B cell (primary cell): ENCODE measurements at regions not wholly inside any gene's neighbourhood (a gene's known extent, or its start where the extent isn't known, plus 50 kb on each side); places are given as distances from the start of the nearest gene placed in this dataset.

Experiments
- ATAC-seq: fragments of 200-7000 bp; cut with Tn5 transposase; one replicate; pipeline ENCODE4 v1.10.0; 2021; ENCODE audit warnings: low read depth, mild to moderate bottlenecking, moderate number of reproducible peaks, moderate library complexity
- CTCF ChIA-PET: fragments of 350-600 bp; sonication (Branson Sonifier 250); formaldehyde crosslinking; loops from one replicate; lab custom pipeline; 2021; ENCODE audit warnings: antibody characterized with exemption, inconsistent platforms; lab: Charles Lee
- POLR2A ChIA-PET: fragments of 350-600 bp; sonication (Branson Sonifier 250); formaldehyde crosslinking; loops from one replicate; lab custom pipeline; 2021; ENCODE audit warnings: antibody characterized with exemption; lab: Charles Lee
- DNase-seq: peaks from one replicate; pipeline ENCODE4 v3.0.0; 2013
- H2AFZ ChIP-seq: 2 replicates; pipeline ENCODE4 v1.6.1; 2012; ENCODE audit warnings: mild to moderate bottlenecking, low read depth, low read length; ENCODE audit not compliant: insufficient read depth, poor library complexity, severe bottlenecking
- H3K27ac ChIP-seq, 2 donors: 1 replicate in 1 of 2; 2 replicates in 1 of 2; pipeline ENCODE4 v1.5.1; 2012 to 2013; ENCODE audit warnings: low read length in 2 of 2, mild to moderate bottlenecking in 2 of 2, moderate library complexity in 1 of 2
- H3K27me3 ChIP-seq, 4 experiments: fragments of 200-600 bp in 1 of 4; sonication (generic) in 1 of 4; replicated peaks in 1 of 4; 1 replicate in 2 of 4; 2 replicates in 2 of 4; pipeline versions ENCODE4 v1.6.1 to v1.7.0; 2013 to 2016; ENCODE audit warnings: low read length in 3 of 4, mild to moderate bottlenecking in 2 of 4, mixed read lengths in 1 of 4, moderate library complexity in 1 of 4; ENCODE audit not compliant: insufficient read depth in 4 of 4, control insufficient read depth in 3 of 4; ENCODE audit errors: control extremely low read depth in 1 of 4
- H3K36me3 ChIP-seq, 2 experiments: replicated peaks in 1 of 2; 1 replicate in 1 of 2; 2 replicates in 1 of 2; pipeline versions ENCODE4 v1.6.1 to v1.7.1; 2013; ENCODE audit warnings: low read length in 1 of 2; ENCODE audit not compliant: insufficient read depth in 2 of 2, control insufficient read depth in 1 of 2; ENCODE audit errors: control extremely low read depth in 1 of 2, extremely low read depth in 1 of 2
- H3K4me1 ChIP-seq, 2 donors: fragments of 200-600 bp in 1 of 2; sonication (generic) in 1 of 2; 1 replicate in 1 of 2; 2 replicates in 1 of 2; pipeline versions ENCODE4 v1.5.1 to v1.6.1; 2013 to 2017; ENCODE audit warnings: low read length in 2 of 2; ENCODE audit not compliant: control insufficient read depth in 2 of 2, insufficient read depth in 2 of 2
- H3K4me2 ChIP-seq: replicated peaks from 2 replicates; pipeline ENCODE3; 2012; ENCODE audit warnings: mild to moderate bottlenecking, low read depth, low read length; ENCODE audit not compliant: poor library complexity, severe bottlenecking
- H3K4me3 ChIP-seq, 5 experiments: fragments of 200-600 bp in 1 of 5; sonication (generic) in 1 of 5; 1 replicate in 3 of 5; 2 replicates in 2 of 5; pipeline versions ENCODE4 v1.5.1 to v1.7.0; 2011 to 2016; ENCODE audit warnings: low read length in 4 of 5, mild to moderate bottlenecking in 4 of 5, low read depth in 2 of 5, control low read depth in 1 of 5, moderate library complexity in 1 of 5; ENCODE audit not compliant: insufficient read depth in 1 of 5; ENCODE audit errors: control extremely low read depth in 1 of 5, extremely low read depth in 1 of 5
- H3K79me2 ChIP-seq: fragments of 200-600 bp; sonication (generic); one replicate; pipeline ENCODE4 v1.6.0; 2016; ENCODE audit warnings: low read length; ENCODE audit not compliant: control insufficient read depth, insufficient read depth
- H3K9ac ChIP-seq: fragments of 200-600 bp; sonication (generic); 2 replicates; pipeline ENCODE4 v1.6.1; 2017; ENCODE audit warnings: mild to moderate bottlenecking, low read length, moderate library complexity
- H3K9me3 ChIP-seq, 3 donors: one replicate each; pipeline versions ENCODE4 v1.6.1 to v1.7.1; 2013; ENCODE audit warnings: low read length in 2 of 3; ENCODE audit not compliant: control insufficient read depth in 2 of 3, insufficient read depth in 1 of 3; ENCODE audit errors: control extremely low read depth in 1 of 3
- H4K20me1 ChIP-seq: 2 replicates; pipeline ENCODE4 v1.6.0; 2012; ENCODE audit warnings: mild to moderate bottlenecking, low read length; ENCODE audit not compliant: insufficient read depth, control insufficient read depth, poor library complexity, severe bottlenecking
- H3K27ac Mint-ChIP-seq: one replicate; pipeline ENCODE4 v1.8.0; 2021; ENCODE audit warnings: mixed read lengths
- H3K27me3 Mint-ChIP-seq: one replicate; pipeline ENCODE4 v1.8.0; 2021; ENCODE audit warnings: mixed read lengths
- H3K4me1 Mint-ChIP-seq: one replicate; pipeline ENCODE4 v1.8.0; 2021; ENCODE audit warnings: mixed read lengths
- H3K4me3 Mint-ChIP-seq: one replicate; pipeline ENCODE4 v1.8.0; 2021; ENCODE audit warnings: mixed read lengths
- H3K9me3 Mint-ChIP-seq: one replicate; pipeline ENCODE4 v1.8.0; 2022; ENCODE audit warnings: mixed read lengths; ENCODE audit not compliant: insufficient read depth
- EZH2 ChIP-seq: IDR thresholded peaks from 2 replicates; pipeline ENCODE4 v1.6.1; 2012; ENCODE audit warnings: borderline replicate concordance, low read depth, mild to moderate bottlenecking, moderate library complexity, low read length; ENCODE audit not compliant: insufficient read depth, poor library complexity, severe bottlenecking
- WGBS: methylation state at CpG from one replicate; pipeline ENCODE4 v1.1.5; 2013; ENCODE audit warnings: missing lambda C conversion rate; ENCODE audit not compliant: insufficient coverage; 5-methylcytosine and 5-hydroxymethylcytosine counted together
- intact Hi-C: fragments of 100-400 bp; cut with micrococcal nuclease; formaldehyde crosslinking; loops from one replicate; pipeline ENCODE4 v1.10.0; 2022
- TF ChIP-seq, protein P1 (sequence below): fragments of 200-600 bp; IDR thresholded peaks from one replicate; pipeline ENCODE4 v1.8.0; 2022; ENCODE audit warnings: antibody characterized with exemption, mild to moderate bottlenecking

DNA sequence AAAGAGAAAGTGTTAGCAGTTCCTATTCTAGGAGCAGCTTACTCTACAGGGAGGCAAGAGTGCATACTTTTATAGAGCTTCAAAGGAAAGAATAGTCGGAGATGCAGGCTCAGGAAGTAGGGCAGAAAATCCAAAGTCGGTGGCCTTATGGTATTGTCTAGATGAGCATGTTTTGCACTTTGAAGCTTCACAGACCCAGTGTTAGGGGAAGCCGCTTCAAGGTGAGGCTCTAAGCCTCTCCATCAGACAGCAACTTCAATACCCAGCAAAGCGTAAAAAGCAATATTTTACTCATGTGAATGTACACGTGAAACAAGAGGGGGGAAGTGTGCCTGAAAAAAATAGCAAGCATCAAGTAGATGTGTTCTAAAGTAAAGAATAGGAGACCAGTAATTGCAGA, 125.6 kb upstream of the RASGRP1 start:
- Mint-ChIP-seq H3K27ac (no peak overlapping the region), H3K27me3 (no peaks in the 10 kb centered on the region), H3K9me3 (no peaks in the 10 kb centered on the region), H3K4me1 (peaks cover 12% of the 10 kb centered on the region), H3K4me3 (no peak overlapping the region)
- POLR2A ChIA-PET, result no interaction called here
- Histone ChIP-seq H3K9ac (no peak overlapping the region), H2AFZ (no peak overlapping the region), H3K9me3 (peaks cover 0 to 3% (median 0%) of the 10 kb centered on the region in 3 donors), H3K36me3 (no peaks in the 10 kb centered on the region), H3K4me2 (no peak overlapping the region), H3K27ac (no peak overlapping the region), H3K27me3 (no peaks in the 10 kb centered on the region), H3K79me2 (no peaks in the 10 kb centered on the region), H3K4me1 (peaks cover 0 to 3% of the 10 kb centered on the region in 2 donors), H3K4me3 (no peak overlapping the region), H4K20me1 (no peaks in the 10 kb centered on the region)
- ATAC-seq (no peak), DNase-seq (no peak)
- CTCF ChIA-PET, result interaction anchor here (0.7 to 13.8 kb wide), 41 partner anchors 8 to 254 kb away, joined by 3 to 546 read pairs (median 5); partner anchors contain the start of genes FAM98B and RASGRP1
- 88% methylated on average over 1 of the region's 5 CpGs for WGBS
- TF ChIP-seq, protein P1, sequence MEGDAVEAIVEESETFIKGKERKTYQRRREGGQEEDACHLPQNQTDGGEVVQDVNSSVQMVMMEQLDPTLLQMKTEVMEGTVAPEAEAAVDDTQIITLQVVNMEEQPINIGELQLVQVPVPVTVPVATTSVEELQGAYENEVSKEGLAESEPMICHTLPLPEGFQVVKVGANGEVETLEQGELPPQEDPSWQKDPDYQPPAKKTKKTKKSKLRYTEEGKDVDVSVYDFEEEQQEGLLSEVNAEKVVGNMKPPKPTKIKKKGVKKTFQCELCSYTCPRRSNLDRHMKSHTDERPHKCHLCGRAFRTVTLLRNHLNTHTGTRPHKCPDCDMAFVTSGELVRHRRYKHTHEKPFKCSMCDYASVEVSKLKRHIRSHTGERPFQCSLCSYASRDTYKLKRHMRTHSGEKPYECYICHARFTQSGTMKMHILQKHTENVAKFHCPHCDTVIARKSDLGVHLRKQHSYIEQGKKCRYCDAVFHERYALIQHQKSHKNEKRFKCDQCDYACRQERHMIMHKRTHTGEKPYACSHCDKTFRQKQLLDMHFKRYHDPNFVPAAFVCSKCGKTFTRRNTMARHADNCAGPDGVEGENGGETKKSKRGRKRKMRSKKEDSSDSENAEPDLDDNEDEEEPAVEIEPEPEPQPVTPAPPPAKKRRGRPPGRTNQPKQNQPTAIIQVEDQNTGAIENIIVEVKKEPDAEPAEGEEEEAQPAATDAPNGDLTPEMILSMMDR, result no peak
- no peak for TF ChIP-seq EZH2
- intact Hi-C loops, result loop anchor here (1.0 to 2.0 kb wide), 3 partner anchors 125 to 250 kb away; partner anchors contain the start of gene RASGRP1

DNA sequence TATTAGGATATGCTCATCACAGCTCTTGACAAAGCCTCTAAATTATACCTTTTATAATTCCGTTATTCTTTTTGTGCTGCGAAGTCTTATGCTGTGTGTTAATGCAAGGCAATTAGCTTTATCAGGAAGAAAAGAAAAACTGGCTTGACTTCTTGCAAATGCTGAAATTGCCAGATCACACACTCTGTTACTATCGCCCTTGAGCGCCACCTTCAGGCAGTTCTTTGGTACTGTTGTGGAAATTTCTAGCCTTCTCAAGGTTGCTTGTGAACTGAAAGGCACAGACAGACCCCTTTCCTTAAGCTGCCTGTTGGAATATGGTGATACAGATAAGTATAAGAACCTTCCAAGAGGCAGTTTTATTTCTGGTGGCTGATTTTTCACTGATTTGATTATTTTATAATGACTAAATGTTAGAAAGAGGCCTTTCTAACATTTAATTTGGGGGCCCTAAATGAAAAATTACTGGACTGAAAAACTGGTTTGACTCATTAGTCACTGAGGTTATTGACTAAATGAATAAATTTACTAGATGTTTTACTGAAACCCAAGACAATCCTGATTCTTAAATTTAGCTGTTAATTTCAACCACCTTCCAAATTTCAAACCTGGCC, 126.2 kb upstream of the RASGRP1 start:
- H2AFZ ChIP-seq, result no peak overlapping the region
- H3K4me1 ChIP-seq, result peaks cover 0 to 3% of the 10 kb centered on the region in 2 donors
- POLR2A ChIA-PET, result no interaction called here
- H4K20me1 ChIP-seq, result no peaks in the 10 kb centered on the region
- peaks cover 0 to 3% (median 0%) of the 10 kb centered on the region in 3 donors for H3K9me3 ChIP-seq
- no peak overlapping the region for H3K4me3 ChIP-seq
- Mint-ChIP-seq H3K27me3 (no peaks in the 10 kb centered on the region), H3K27ac (no peak overlapping the region), H3K4me1 (peaks cover 12% of the 10 kb centered on the region), H3K9me3 (no peaks in the 10 kb centered on the region), H3K4me3 (no peak overlapping the region)
- intact Hi-C loops, result loop anchor here (1.0 to 2.0 kb wide), 3 partner anchors 126 to 251 kb away; partner anchors contain the start of gene RASGRP1
- CTCF ChIA-PET, result interaction anchor here (0.7 to 13.8 kb wide), 42 partner anchors 8 to 254 kb away, joined by 3 to 546 read pairs (median 5); partner anchors contain the start of genes FAM98B and RASGRP1
- no peak overlapping the region for H3K4me2 ChIP-seq
- DNase-seq (peak; percentile 82), ATAC-seq (peak; percentile 86)
- H3K36me3 ChIP-seq, result no peaks in the 10 kb centered on the region
- no peaks in the 10 kb centered on the region for H3K27me3 ChIP-seq
- H3K27ac ChIP-seq, result no peak overlapping the region
- H3K79me2 ChIP-seq, result no peaks in the 10 kb centered on the region
- no peak overlapping the region for H3K9ac ChIP-seq
- no CpG with 5 or more reads among the region's 4 CpGs for WGBS
- no peak for TF ChIP-seq EZH2
- TF ChIP-seq, protein P1, result peak; percentile 94
